CD4-positive, alpha-beta T cell treated with Interleukin-2 at 100 ng/mL for 4 hours (primary cell): ENCODE measurements at regions not wholly inside any gene's neighbourhood (a gene's known extent, or its start where the extent isn't known, plus 50 kb on each side); places are given as distances from the start of the nearest gene placed in this dataset.

ENCODE experiments used
- DNase-seq: peaks from one replicate; pipeline ENCODE4 v3.0.0-alpha.2; 2020; ENCODE audit warnings: low spot score

DNA sequence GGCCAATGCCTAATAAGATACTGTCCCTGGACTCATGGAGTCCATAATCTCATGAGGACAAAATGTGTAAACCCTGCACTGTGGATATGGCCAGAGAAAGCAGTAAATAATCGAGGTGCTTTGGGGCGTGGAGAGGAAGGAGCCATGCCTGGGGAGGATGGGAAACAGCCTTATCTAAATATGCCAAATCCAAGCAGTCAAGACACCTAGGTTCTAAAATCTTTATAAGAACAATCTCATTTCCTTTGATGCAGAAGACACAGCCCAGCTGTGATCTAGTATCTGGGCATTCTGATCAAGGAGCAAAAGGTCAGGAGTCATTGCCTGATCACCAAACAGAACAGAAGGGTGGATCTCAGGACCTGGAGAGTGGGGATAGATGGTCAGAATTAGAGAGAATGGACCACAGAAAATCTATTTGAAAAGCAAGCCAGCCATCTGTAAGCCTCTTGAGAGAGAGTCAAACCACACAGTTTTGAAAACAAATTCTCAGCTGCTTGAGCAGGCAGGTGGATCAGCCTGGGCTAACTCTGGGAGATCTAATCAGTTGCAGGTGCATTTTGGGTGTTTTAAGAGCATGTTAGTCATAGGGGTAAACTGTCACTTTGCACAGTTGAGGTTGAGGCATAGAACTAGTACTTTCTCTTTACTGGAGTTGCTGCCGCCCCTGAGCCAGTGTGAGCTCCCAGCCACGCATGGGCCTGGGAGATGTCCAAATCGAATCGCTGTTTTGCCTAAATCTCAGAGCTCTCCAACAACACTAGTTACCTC is 130.8 kb upstream of the TNFAIP3 start:
- peak; percentile 72 for DNase-seq

GRCh38 chr6:137736911-137737310 is 130.1 kb upstream of the TNFAIP3 start:
- DNase-seq, result no peak

DNA sequence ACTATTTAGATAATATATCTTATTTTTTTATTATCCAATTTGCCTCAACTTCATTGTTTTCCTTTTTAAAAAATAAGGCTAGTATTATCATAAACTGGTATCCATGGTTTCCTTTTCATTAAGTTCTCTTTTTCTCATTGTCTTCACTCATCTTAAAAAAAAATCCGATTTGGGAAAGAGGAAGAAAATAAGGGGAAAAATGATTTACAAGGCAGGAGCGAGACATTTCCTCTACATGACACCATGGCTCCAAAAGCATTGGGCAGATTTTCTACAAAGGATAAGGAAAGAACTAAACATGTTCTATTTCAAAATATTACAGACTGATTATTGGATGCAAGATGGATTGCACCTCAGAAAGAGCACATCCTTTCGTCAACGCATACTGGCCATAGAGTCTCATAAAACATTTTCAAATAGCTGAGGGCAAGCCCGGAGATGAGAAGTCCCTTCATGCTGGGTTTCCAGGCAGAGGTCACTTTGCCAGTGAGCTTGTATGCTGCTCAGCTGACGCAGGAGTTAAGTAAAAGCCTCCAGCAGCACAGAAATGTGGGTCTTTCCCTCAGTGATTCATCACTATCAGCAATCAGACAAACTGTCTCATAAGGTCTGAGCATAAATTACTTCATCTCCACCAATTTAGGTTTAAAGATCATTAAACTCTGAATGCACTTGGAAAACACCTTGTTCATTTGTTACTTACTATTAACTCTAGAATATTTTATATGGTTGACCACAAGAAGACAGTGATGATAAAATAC is 129.0 kb upstream of the TNFAIP3 start:
- peak; percentile 41 for DNase-seq

DNA sequence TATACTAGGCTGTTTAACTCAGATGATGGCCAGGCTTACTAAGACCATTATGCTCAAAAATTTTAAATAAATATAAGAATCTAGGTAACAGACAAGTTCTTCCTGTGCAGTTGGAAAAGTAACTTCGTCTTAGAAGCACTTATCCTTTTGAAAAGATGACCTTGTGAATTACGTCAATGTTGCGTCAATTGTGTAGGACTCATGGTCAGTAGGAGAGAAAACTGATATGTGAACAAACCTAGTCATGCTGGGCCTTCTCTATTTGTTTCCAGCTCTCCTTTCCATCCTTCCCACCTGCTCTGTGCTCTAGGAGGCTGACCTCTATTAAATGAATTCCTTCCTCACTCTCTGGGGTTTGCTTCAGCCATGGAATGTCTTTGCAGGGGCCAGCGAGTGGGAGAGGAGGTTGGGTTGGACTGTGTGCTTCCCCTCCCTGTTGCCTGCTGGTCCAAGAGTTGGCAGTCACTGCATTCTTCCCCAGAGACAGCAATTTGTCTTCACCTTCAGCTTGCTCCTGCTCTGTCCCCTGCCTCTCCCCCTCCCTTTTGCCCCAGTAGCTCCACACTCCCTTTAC is 128.0 kb upstream of the TNFAIP3 start:
- DNase-seq, result no peak

GRCh38 chr6:137739544-137739943 is 127.5 kb upstream of the TNFAIP3 start:
- DNase-seq, result no peak

DNA sequence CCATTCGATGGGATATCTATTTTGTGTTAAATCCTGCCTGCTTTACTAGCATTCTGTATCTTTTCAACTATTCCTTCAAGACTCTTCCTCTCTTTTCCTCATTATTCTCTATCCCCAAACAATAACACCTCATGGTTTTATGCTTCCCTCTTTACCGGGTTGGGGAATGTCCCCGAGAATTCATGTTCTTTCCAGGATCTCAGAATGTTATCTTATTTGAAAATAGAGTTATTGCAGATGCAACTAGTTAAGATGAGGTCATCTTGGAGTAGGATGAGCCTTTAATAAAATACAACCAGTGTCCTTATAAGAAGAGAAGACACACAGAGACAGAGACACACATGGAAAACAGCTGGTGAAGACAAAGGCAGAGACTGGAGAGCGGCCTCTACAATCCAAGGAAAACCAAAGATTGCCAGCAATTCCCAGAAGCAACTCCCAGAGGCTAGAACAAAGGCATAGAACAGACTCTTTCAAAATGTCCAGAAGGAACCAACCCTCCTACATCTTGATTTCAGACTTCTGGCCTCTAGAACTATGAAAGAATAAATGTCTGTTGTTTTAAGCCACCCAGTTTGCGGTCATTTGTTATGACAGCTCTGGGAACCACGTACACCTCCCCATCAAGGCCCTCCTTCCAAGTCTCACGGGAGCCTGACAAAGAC is 126.8 kb upstream of the TNFAIP3 start:
- no peak for DNase-seq

GRCh38 chr6:137740967-137741761 is 125.9 kb upstream of the TNFAIP3 start:
- DNase-seq, result no peak

DNA sequence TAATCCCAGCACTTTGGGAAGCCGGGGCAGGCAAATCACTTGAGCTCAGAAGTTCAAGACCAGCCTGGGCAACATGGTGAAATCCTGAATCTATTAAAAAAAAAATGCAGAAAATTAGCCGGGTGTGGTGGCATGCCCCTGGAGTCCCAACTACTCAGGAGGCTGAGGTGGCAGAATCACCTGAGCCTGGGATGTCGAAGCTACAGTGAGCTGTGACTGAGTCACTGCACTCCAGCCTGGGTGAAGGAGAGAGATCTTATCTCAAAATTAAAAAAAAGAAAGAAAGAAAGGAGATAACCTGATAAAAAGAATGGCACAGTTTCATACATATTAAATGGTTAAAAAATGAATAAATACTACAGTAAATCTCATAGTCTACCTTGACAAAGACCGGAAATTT is 123.6 kb upstream of the TNFAIP3 start:
- DNase-seq, result peak; percentile 30

GRCh38 chr6:137744877-137745276 is 122.2 kb upstream of the TNFAIP3 start:
- DNase-seq, result no peak

- DNase-seq, result no peak
Observed at GRCh38 chr6:137745321-137745720, 121.7 kb upstream of the TNFAIP3 start.

DNA sequence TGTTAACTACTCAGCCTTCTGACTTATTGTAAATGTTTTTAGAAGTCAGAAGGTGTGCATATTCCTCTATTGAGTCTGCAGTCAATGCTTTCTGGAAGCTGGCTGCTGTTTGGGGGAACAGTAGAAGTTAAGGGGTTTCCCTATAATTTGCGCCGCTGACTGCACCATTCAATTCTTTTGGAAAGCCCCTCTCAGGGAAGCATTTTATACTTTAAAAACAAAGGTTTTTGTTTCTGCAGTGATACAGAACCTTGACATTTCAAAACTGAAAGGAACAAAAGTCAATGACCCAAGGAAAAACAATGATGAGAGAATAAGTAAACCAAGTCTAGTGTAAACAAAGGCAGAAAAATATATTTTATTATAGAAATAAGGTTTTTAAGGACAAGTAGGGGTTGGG is 120.8 kb upstream of the TNFAIP3 start:
- no peak for DNase-seq

GRCh38 chr6:137749696-137750211 is 117.3 kb upstream of the TNFAIP3 start:
- DNase-seq, result no peak

GRCh38 chr6:137750297-137750696 is 116.8 kb upstream of the TNFAIP3 start:
- DNase-seq, result no peak

- no peak for DNase-seq
Observed at GRCh38 chr6:137751768-137752560, 115.1 kb upstream of the TNFAIP3 start.

- DNase-seq, result no peak
Observed at GRCh38 chr6:137754366-137754765, 112.7 kb upstream of the TNFAIP3 start.

GRCh38 chr6:137754866-137755265 is 112.2 kb upstream of the TNFAIP3 start:
- no peak for DNase-seq

DNA sequence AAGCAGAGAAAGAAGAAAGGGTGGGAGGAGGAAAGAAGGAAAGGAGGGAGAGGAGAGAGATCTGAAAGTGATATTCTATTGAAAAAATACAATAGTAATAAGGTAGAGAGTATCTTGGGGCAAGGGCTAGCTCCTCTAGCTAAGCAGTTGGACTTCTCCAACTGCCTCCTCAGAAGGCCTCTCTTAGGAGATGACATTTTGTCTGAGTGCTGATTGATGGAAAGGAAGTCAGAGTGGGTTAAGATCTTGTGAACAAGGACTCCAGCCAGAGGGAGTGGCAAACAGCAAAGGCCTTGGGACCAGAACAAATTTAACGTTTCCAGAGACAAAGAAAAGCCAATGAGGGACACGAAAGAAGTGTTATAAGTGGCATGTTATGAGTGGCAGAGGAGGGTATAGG is 111.8 kb upstream of the TNFAIP3 start:
- DNase-seq, result no peak

- no peak for DNase-seq
Observed at GRCh38 chr6:137756788-137757187, 110.3 kb upstream of the TNFAIP3 start.

- no peak for DNase-seq
Observed at GRCh38 chr6:137758661-137759060, 108.4 kb upstream of the TNFAIP3 start.

DNA sequence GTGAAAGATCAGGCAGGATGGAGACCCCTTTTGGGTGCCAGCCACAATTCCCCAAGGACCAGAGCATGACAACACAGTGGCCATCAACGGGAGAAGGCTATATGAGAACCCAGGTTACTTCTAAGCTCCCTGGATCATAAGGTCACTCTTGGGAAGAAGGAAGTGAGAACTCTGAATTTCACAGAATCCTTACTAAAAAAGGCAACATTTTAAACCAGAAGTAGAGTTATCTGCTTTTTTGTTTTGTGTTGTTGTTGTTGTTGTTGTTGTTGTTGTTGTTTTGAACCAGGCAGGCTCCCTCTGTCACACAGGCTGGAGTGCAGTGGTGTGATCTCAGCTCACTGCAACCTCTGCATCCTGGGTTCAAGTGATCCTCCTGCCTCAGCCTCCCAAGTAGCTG is 107.4 kb upstream of the TNFAIP3 start:
- no peak for DNase-seq

GRCh38 chr6:137761072-137761471 is 106.0 kb upstream of the TNFAIP3 start:
- DNase-seq, result no peak
